GM19395 (cell line): ENCODE measurements at regions not wholly inside any gene's neighbourhood (a gene's known extent, or its start where the extent isn't known, plus 50 kb on each side); places are given as distances from the start of the nearest gene placed in this dataset.

Source experiments
- ATAC-seq: cut with Tn5 transposase; IDR thresholded peaks from one replicate; pipeline ENCODE4 v1.9.1; 2021; ENCODE audit warnings: mild to moderate bottlenecking, moderate library complexity; ENCODE audit not compliant: unreplicated experiment

- ATAC-seq, result no peak
Observed at GRCh38 chr2:41621563-41621962, 426.3 kb upstream of the PKDCC start.

GRCh38 chr2:41622301-41622700, 425.5 kb upstream of the PKDCC start:
- ATAC-seq, result no peak

GRCh38 chr2:41626936-41627335, 420.9 kb upstream of the PKDCC start:
- ATAC-seq, result no peak

- no peak for ATAC-seq
Observed at GRCh38 chr2:41634686-41635085, 413.1 kb upstream of the PKDCC start.

GRCh38 chr2:41644936-41645335, 402.9 kb upstream of the PKDCC start:
- no peak for ATAC-seq

- no peak for ATAC-seq
Observed at GRCh38 chr2:41647468-41648050, 400.3 kb upstream of the PKDCC start.

- ATAC-seq, result no peak
Observed at GRCh38 chr2:41657226-41657625, 390.6 kb upstream of the PKDCC start.

GRCh38 chr2:41659758-41660157, 388.1 kb upstream of the PKDCC start:
- ATAC-seq, result no peak

GRCh38 chr2:41662461-41662860, 385.4 kb upstream of the PKDCC start:
- no peak for ATAC-seq

GRCh38 chr2:41663056-41663455, 384.8 kb upstream of the PKDCC start:
- ATAC-seq, result no peak

- ATAC-seq, result no peak
Observed at GRCh38 chr2:41668529-41668928, 379.3 kb upstream of the PKDCC start.

GRCh38 chr2:41678639-41679038, 369.2 kb upstream of the PKDCC start:
- no peak for ATAC-seq

- ATAC-seq, result no peak
Observed at GRCh38 chr2:41686156-41686555, 361.7 kb upstream of the PKDCC start.

- ATAC-seq, result no peak
Observed at GRCh38 chr2:41691561-41691960, 356.3 kb upstream of the PKDCC start.

- no peak for ATAC-seq
Observed at GRCh38 chr2:41694536-41695049, 353.2 kb upstream of the PKDCC start.

- no peak for ATAC-seq
Observed at GRCh38 chr2:41695198-41696113, 352.4 kb upstream of the PKDCC start.

- no peak for ATAC-seq
Observed at GRCh38 chr2:41697389-41697788, 350.4 kb upstream of the PKDCC start.

- ATAC-seq, result no peak
Observed at GRCh38 chr2:41698678-41699422, 349.0 kb upstream of the PKDCC start.

GRCh38 chr2:41701231-41701630, 346.6 kb upstream of the PKDCC start:
- no peak for ATAC-seq

GRCh38 chr2:41703123-41703522, 344.7 kb upstream of the PKDCC start:
- no peak for ATAC-seq

GRCh38 chr2:41705634-41706033, 342.2 kb upstream of the PKDCC start:
- ATAC-seq, result no peak
